Tibial nerve (tissue), 3 donors: ENCODE measurements at regions not wholly inside any gene's neighbourhood (a gene's known extent, or its start where the extent isn't known, plus 50 kb on each side); places are given as distances from the start of the nearest gene placed in this dataset.

Experiments used
- POLR2A ChIP-seq, 2 donors: fragments of 450-650 bp; IDR thresholded peaks; one replicate each; pipeline ENCODE4 v1.6.1; 2017; ENCODE audit warnings: antibody characterized with exemption in 2 of 2, mild to moderate bottlenecking in 2 of 2, moderate library complexity in 2 of 2
- TF ChIP-seq, protein P1 (sequence below), 5 experiments: fragments of 200-600 bp in 3 of 5; fragments of 450-650 bp in 2 of 5; sonication (generic) in 3 of 5; IDR thresholded peaks; one replicate each; pipeline ENCODE4 v1.5.1; 2016 to 2019; ENCODE audit warnings: antibody characterized with exemption in 5 of 5, mild to moderate bottlenecking in 3 of 5, moderate library complexity in 2 of 5

GRCh38 chr2:107775211-107775610, 51.5 kb upstream of the RGPD4 start:
- TF ChIP-seq POLR2A (IDR thresholded peaks at IDR 0.05), result no peak
- TF ChIP-seq, protein P1, sequence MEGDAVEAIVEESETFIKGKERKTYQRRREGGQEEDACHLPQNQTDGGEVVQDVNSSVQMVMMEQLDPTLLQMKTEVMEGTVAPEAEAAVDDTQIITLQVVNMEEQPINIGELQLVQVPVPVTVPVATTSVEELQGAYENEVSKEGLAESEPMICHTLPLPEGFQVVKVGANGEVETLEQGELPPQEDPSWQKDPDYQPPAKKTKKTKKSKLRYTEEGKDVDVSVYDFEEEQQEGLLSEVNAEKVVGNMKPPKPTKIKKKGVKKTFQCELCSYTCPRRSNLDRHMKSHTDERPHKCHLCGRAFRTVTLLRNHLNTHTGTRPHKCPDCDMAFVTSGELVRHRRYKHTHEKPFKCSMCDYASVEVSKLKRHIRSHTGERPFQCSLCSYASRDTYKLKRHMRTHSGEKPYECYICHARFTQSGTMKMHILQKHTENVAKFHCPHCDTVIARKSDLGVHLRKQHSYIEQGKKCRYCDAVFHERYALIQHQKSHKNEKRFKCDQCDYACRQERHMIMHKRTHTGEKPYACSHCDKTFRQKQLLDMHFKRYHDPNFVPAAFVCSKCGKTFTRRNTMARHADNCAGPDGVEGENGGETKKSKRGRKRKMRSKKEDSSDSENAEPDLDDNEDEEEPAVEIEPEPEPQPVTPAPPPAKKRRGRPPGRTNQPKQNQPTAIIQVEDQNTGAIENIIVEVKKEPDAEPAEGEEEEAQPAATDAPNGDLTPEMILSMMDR (IDR thresholded peaks at IDR 0.05), result no peak
